Renal cortex interstitium (tissue), 11 donors: ENCODE measurements at regions not wholly inside any gene's neighbourhood (a gene's known extent, or its start where the extent isn't known, plus 50 kb on each side); places are given as distances from the start of the nearest gene placed in this dataset.
"Not testable (repeated sequence)": the region's sequence is repeated elsewhere in the genome, so short reads cannot be mapped to it uniquely, and the experiment has no call there.

Experiments
- DNase-seq, 11 donors: peaks; one replicate each; pipeline ENCODE4 v3.0.0-alpha.2; 2013; ENCODE audit warnings: low read depth in 9 of 11, low spot score in 4 of 11; ENCODE audit errors: extremely low read depth in 1 of 11

GRCh38 chr1:194394676-194395075 is 1208.3 kb upstream of the B3GALT2 start:
- DNase-seq = no peak

- no peak for DNase-seq
Observed at GRCh38 chr1:194387531-194387930, 1201.1 kb upstream of the B3GALT2 start.

GRCh38 chr1:194378517-194378916 is 1192.1 kb upstream of the B3GALT2 start:
- DNase-seq = no peak

GRCh38 chr1:194374649-194375048 is 1188.2 kb upstream of the B3GALT2 start:
- no peak for DNase-seq

- DNase-seq = no peak
Observed at GRCh38 chr1:194372266-194372665, 1185.9 kb upstream of the B3GALT2 start.

- DNase-seq = no peak
Observed at GRCh38 chr1:194369622-194370021, 1183.2 kb upstream of the B3GALT2 start.

- DNase-seq = no peak
Observed at GRCh38 chr1:194369060-194369459, 1182.6 kb upstream of the B3GALT2 start.

- no peak for DNase-seq
Observed at GRCh38 chr1:194367121-194367520, 1180.7 kb upstream of the B3GALT2 start.

- no peak for DNase-seq
Observed at GRCh38 chr1:194366705-194367104, 1180.3 kb upstream of the B3GALT2 start.

- DNase-seq = no peak
Observed at GRCh38 chr1:194362327-194362726, 1175.9 kb upstream of the B3GALT2 start.

- DNase-seq = peak in 2 of 11 donors; percentile 4 to 6
Observed at GRCh38 chr1:194361374-194362131, 1175.1 kb upstream of the B3GALT2 start.

- no peak for DNase-seq
Observed at GRCh38 chr1:194358208-194358581, 1171.8 kb upstream of the B3GALT2 start.

- DNase-seq = not testable (repeated sequence)
Observed at GRCh38 chr1:194357573-194358207, 1171.3 kb upstream of the B3GALT2 start.

GRCh38 chr1:194355488-194356106 is 1169.2 kb upstream of the B3GALT2 start:
- no peak for DNase-seq

- no peak for DNase-seq
Observed at GRCh38 chr1:194353121-194353520, 1166.7 kb upstream of the B3GALT2 start.

- DNase-seq = no peak
Observed at GRCh38 chr1:194347200-194347599, 1160.8 kb upstream of the B3GALT2 start.

- no peak for DNase-seq
Observed at GRCh38 chr1:194342484-194343262, 1156.3 kb upstream of the B3GALT2 start.

GRCh38 chr1:194341587-194341986 is 1155.2 kb upstream of the B3GALT2 start:
- no peak for DNase-seq

GRCh38 chr1:194339471-194339870 is 1153.1 kb upstream of the B3GALT2 start:
- DNase-seq = no peak
